ENCODE measurements at regions not wholly inside any gene's neighbourhood (a gene's known extent, or its start where the extent isn't known, plus 50 kb on each side); places are given as distances from the start of the nearest gene placed in this dataset.

- ChIA-PET CTCF (no interaction called here), POLR2A (no interaction called here)
- H3K4me3 ChIP-seq (ENCODE audit: low read depth, low read length), result no peak overlapping the region
- TF ChIP-seq CTCF (IDR thresholded peaks at IDR 0.05; ENCODE audit: insufficient read depth, low read length, missing control alignments), result no peak
- no peak for DNase-seq (ENCODE audit: low read depth, low spot score)
Measured at GRCh38 chr10:88073682-88074081, 210.3 kb downstream of the PTEN start.

GRCh38 chr10:88074971-88075370, 211.5 kb downstream of the PTEN start:
- no peak overlapping the region for H3K4me3 ChIP-seq (ENCODE audit: low read depth, low read length)
- no peak for TF ChIP-seq CTCF (IDR thresholded peaks at IDR 0.05; ENCODE audit: insufficient read depth, low read length, missing control alignments)
- CTCF ChIA-PET, result no interaction called here
- POLR2A ChIA-PET, result no interaction called here
- no peak for DNase-seq (ENCODE audit: low read depth, low spot score)

- ChIA-PET CTCF (no interaction called here), POLR2A (no interaction called here)
- H3K4me3 ChIP-seq (ENCODE audit: low read depth, low read length), result no peak overlapping the region
- no peak for TF ChIP-seq CTCF (IDR thresholded peaks at IDR 0.05; ENCODE audit: insufficient read depth, low read length, missing control alignments)
- DNase-seq (ENCODE audit: low read depth, low spot score), result no peak
Measured at GRCh38 chr10:88076027-88076880, 212.8 kb downstream of the PTEN start.

GRCh38 chr10:88077977-88078376, 214.6 kb downstream of the PTEN start:
- no peak for DNase-seq (ENCODE audit: low read depth, low spot score)
- POLR2A ChIA-PET, result no interaction called here
- TF ChIP-seq CTCF (IDR thresholded peaks at IDR 0.05; ENCODE audit: insufficient read depth, low read length, missing control alignments), result no peak
- CTCF ChIA-PET, result no interaction called here
- H3K4me3 ChIP-seq (ENCODE audit: low read depth, low read length), result no peak overlapping the region

GRCh38 chr10:88080213-88080612, 216.8 kb downstream of the PTEN start:
- ChIA-PET CTCF (interaction anchor here (0.6 to 1.3 kb wide), 2 partner anchors 25 to 310 kb away, joined by 3 to 4 read pairs; no protein-coding TSS in a partner anchor), POLR2A (no interaction called here)
- DNase-seq (ENCODE audit: low read depth, low spot score), result no peak
- H3K4me3 ChIP-seq (ENCODE audit: low read depth, low read length), result no peak overlapping the region
- TF ChIP-seq CTCF (IDR thresholded peaks at IDR 0.05; ENCODE audit: insufficient read depth, low read length, missing control alignments), result no peak

- CTCF ChIA-PET, result no interaction called here
- no peak for DNase-seq (ENCODE audit: low read depth, low spot score)
- no peak overlapping the region for H3K4me3 ChIP-seq (ENCODE audit: low read depth, low read length)
- TF ChIP-seq CTCF (IDR thresholded peaks at IDR 0.05; ENCODE audit: insufficient read depth, low read length, missing control alignments), result no peak
- POLR2A ChIA-PET, result no interaction called here
Measured at GRCh38 chr10:88081457-88082054, 218.1 kb downstream of the PTEN start.
